Thyroid gland (tissue), 4 donors: ENCODE measurements at regions not wholly inside any gene's neighbourhood (a gene's known extent, or its start where the extent isn't known, plus 50 kb on each side); places are given as distances from the start of the nearest gene placed in this dataset.

Experiments
- DNase-seq, 2 donors: peaks; one replicate each; pipeline ENCODE4 v3.0.0-alpha.2; 2019
- H3K27ac ChIP-seq, 3 donors: fragments of 200-600 bp; sonication (generic); 1 replicate in 2 of 3; 2 replicates in 1 of 3; pipeline ENCODE4 v1.5.1; 2016 to 2019; ENCODE audit warnings: mild to moderate bottlenecking in 1 of 3, moderate library complexity in 1 of 3
- H3K27me3 ChIP-seq: fragments of 200-600 bp; sonication (generic); one replicate; pipeline ENCODE4 v1.5.1; 2019
- H3K36me3 ChIP-seq, 2 donors: fragments of 200-600 bp; sonication (generic); one replicate each; pipeline ENCODE4 v1.5.1; 2016 to 2019
- H3K4me1 ChIP-seq, 2 donors: fragments of 200-600 bp; sonication (generic); one replicate each; pipeline ENCODE4 v1.5.1; 2017 to 2019
- H3K4me3 ChIP-seq, 3 donors: fragments of 200-600 bp; sonication (generic); replicated peaks in 1 of 3; 1 replicate in 2 of 3; 2 replicates in 1 of 3; pipeline ENCODE4 v1.5.1; 2016; ENCODE audit warnings: mild to moderate bottlenecking in 1 of 3
- H3K9me3 ChIP-seq: fragments of 200-600 bp; sonication (generic); one replicate; pipeline ENCODE4 v1.5.1; 2017
- CTCF ChIP-seq, 6 experiments: fragments of 200-600 bp in 3 of 6; fragments of 450-650 bp in 3 of 6; sonication (generic) in 3 of 6; IDR thresholded peaks; one replicate each; pipeline ENCODE4 v1.5.1; 2016 to 2019; ENCODE audit warnings: antibody characterized with exemption in 6 of 6, mild to moderate bottlenecking in 2 of 6, inconsistent platforms in 1 of 6, moderate library complexity in 1 of 6
- POLR2A ChIP-seq, 2 donors: fragments of 450-650 bp; IDR thresholded peaks; one replicate each; pipeline ENCODE4 v1.6.1; 2017; ENCODE audit warnings: antibody characterized with exemption in 2 of 2, mild to moderate bottlenecking in 2 of 2, moderate library complexity in 1 of 2
- WGBS, 2 donors: methylation state at CpG; one replicate each; pipeline ENCODE4 v1.1.5; 2017; 5-methylcytosine and 5-hydroxymethylcytosine counted together
- intact Hi-C: fragments of 100-400 bp; cut with DNase I; formaldehyde crosslinking; loops from one replicate; pipeline ENCODE4 v1.15.1; 2023

- WGBS, 2 donors = 69 to 83% methylated on average over 2 of the region's 2 CpGs
- Histone ChIP-seq H3K36me3 (no peaks in the 10 kb centered on the region), H3K27me3 (no peaks in the 10 kb centered on the region), H3K9me3 (no peaks in the 10 kb centered on the region), H3K27ac (no peak overlapping the region), H3K4me1 (no peaks in the 10 kb centered on the region), H3K4me3 (no peak overlapping the region)
- no peak for TF ChIP-seq POLR2A (IDR thresholded peaks at IDR 0.05)
- TF ChIP-seq CTCF (IDR thresholded peaks at IDR 0.05) = no peak
- DNase-seq = no peak
- intact Hi-C loops = no loop called here
Observed at GRCh38 chrX:40304115-40304514, 206.4 kb upstream of the BCOR start.

GRCh38 chrX:40303256-40304077 is 205.7 kb upstream of the BCOR start:
- Histone ChIP-seq H3K4me1 (no peaks in the 10 kb centered on the region), H3K27ac (no peak overlapping the region), H3K9me3 (no peaks in the 10 kb centered on the region), H3K27me3 (no peaks in the 10 kb centered on the region), H3K36me3 (no peaks in the 10 kb centered on the region), H3K4me3 (no peak overlapping the region)
- DNase-seq = no peak
- 85 to 90% methylated on average over 4 of the region's 4 CpGs for WGBS, 2 donors
- intact Hi-C loops = no loop called here
- no peak for TF ChIP-seq POLR2A (IDR thresholded peaks at IDR 0.05)

- 93 to 96% methylated on average over 10 to 14 of the region's 15 CpGs for WGBS, 2 donors
Observed at GRCh38 chrX:40300286-40300890, 202.6 kb upstream of the BCOR start.

GRCh38 chrX:40299641-40300046 is 201.9 kb upstream of the BCOR start:
- intact Hi-C loops = no loop called here
- H3K4me1 ChIP-seq = no peaks in the 10 kb centered on the region
- no peaks in the 10 kb centered on the region for H3K9me3 ChIP-seq
- H3K27ac ChIP-seq = no peak overlapping the region
- no peak overlapping the region for H3K4me3 ChIP-seq
- no peaks in the 10 kb centered on the region for H3K27me3 ChIP-seq
- no peaks in the 10 kb centered on the region for H3K36me3 ChIP-seq
- 82 to 83% methylated on average over 9 of the region's 9 CpGs for WGBS, 2 donors
- no peak for DNase-seq
- TF ChIP-seq CTCF (IDR thresholded peaks at IDR 0.05) (no peak), POLR2A (IDR thresholded peaks at IDR 0.05) (no peak)

More at GRCh38 chrX:40300286-40300890, 202.6 kb upstream of the BCOR start:
- no peak for DNase-seq
- Histone ChIP-seq H3K27me3 (no peaks in the 10 kb centered on the region), H3K4me1 (no peaks in the 10 kb centered on the region), H3K4me3 (no peak overlapping the region), H3K36me3 (no peaks in the 10 kb centered on the region), H3K27ac (no peak overlapping the region), H3K9me3 (no peaks in the 10 kb centered on the region)
- intact Hi-C loops = no loop called here
- TF ChIP-seq CTCF (IDR thresholded peaks at IDR 0.05) (no peak), POLR2A (IDR thresholded peaks at IDR 0.05) (no peak)

GRCh38 chrX:40298572-40299479 is 201.1 kb upstream of the BCOR start:
- H3K27ac ChIP-seq = no peak overlapping the region
- H3K4me3 ChIP-seq = no peak overlapping the region
- H3K36me3 ChIP-seq = no peaks in the 10 kb centered on the region

More at GRCh38 chrX:40298572-40299479, 201.1 kb upstream of the BCOR start:
- no peaks in the 10 kb centered on the region for H3K4me1 ChIP-seq
- intact Hi-C loops = no loop called here
- WGBS, 2 donors = 72 to 75% methylated on average over 33 of the region's 36 CpGs
- H3K9me3 ChIP-seq = no peaks in the 10 kb centered on the region
- no peak for DNase-seq
- no peak for TF ChIP-seq CTCF (IDR thresholded peaks at IDR 0.05)
- no peak for TF ChIP-seq POLR2A (IDR thresholded peaks at IDR 0.05)
- no peaks in the 10 kb centered on the region for H3K27me3 ChIP-seq
